ENCODE measurements at regions not wholly inside any gene's neighbourhood (a gene's known extent, or its start where the extent isn't known, plus 50 kb on each side); places are given as distances from the start of the nearest gene placed in this dataset.
"Not testable (repeated sequence)": the region's sequence is repeated elsewhere in the genome, so short reads cannot be mapped to it uniquely, and the experiment has no call there.

DNA sequence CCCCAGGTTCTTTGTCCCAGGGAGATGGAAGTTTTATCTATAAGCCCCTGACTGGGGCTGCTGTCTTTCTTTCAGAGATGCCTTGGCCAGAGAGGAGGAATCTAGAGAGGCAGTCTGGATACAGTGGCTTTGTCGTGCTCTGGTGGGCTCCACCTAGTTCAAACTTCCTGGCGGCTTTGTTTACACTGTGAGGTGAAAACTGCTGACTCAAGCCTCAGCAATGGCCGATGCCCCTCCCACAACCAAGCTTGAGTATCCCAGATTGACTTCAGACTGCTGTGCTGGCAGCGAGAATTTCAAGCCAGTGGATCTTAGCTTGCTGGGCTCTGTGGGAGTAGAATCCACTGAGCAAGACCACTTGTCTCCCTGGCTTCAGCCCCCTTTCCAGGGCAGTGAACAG is 1288.8 kb downstream of the REEP3 start:
- not testable (repeated sequence) for H3K4me1 ChIP-seq (ENCODE audit: control insufficient read depth, insufficient read depth, low read length, poor library complexity, severe bottlenecking); H3K27me3 ChIP-seq (ENCODE audit: control insufficient read depth, insufficient read depth, low read length); H3K4me1 Mint-ChIP-seq; DNase-seq; H3K4me3 ChIP-seq (ENCODE audit: low read depth, low read length); H3K27me3 Mint-ChIP-seq; H3K27ac Mint-ChIP-seq; H3K36me3 ChIP-seq (ENCODE audit: control insufficient read depth, insufficient read depth, low read length); H3K36me3 Mint-ChIP-seq; H3K27ac ChIP-seq (ENCODE audit: insufficient read depth, low read length, poor library complexity, severe bottlenecking); ATAC-seq (ENCODE audit: low read depth in 2 of 2); H3K4me3 Mint-ChIP-seq; H3K9me3 Mint-ChIP-seq
- peaks cover 0 to 14% of the 10 kb centered on the region in 2 experiments for H3K9me3 ChIP-seq (ENCODE audit: control insufficient read depth in 2 of 2, low read length in 2 of 2)

DNA sequence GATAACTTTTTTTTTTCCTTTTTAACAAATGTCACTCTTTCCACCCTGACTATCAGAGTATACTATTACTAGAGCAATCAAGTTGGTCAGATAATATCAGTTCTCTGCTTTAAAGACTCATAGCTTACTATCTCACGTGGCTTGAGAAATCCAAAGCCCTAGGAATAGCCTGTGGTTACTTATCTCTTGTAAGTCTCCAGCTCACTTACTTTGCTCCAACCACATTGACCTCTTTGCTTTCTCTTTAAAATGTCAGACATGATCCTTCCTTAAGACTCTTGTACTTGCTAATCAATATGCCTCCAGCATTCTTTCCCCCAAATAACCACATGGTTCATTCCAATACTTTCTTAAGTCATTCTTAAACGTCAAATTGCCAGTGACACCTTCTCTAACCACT is 1292.2 kb downstream of the REEP3 start:
- Histone ChIP-seq H3K4me3 (ENCODE audit: low read depth, low read length) (no peak overlapping the region), H3K27me3 (ENCODE audit: control insufficient read depth, insufficient read depth, low read length) (no peaks in the 10 kb centered on the region), H3K4me1 (ENCODE audit: control insufficient read depth, insufficient read depth, low read length, poor library complexity, severe bottlenecking) (no peaks in the 10 kb centered on the region), H3K9me3 (ENCODE audit: control insufficient read depth in 2 of 2, low read length in 2 of 2) (peaks cover 0 to 14% of the 10 kb centered on the region in 2 experiments), H3K27ac (ENCODE audit: insufficient read depth, low read length, poor library complexity, severe bottlenecking) (no peak overlapping the region), H3K36me3 (ENCODE audit: control insufficient read depth, insufficient read depth, low read length) (no peaks in the 10 kb centered on the region)
- no peaks in the 10 kb centered on the region for H3K4me1 Mint-ChIP-seq
- DNase-seq: no peak
- H3K27me3 Mint-ChIP-seq: no peaks in the 10 kb centered on the region
- H3K4me3 Mint-ChIP-seq: no peak overlapping the region
- no peak overlapping the region for H3K27ac Mint-ChIP-seq
- H3K36me3 Mint-ChIP-seq: peaks cover 3% of the 10 kb centered on the region
- peaks cover 0 to 7% (median 3%) of the 10 kb centered on the region in 7 donors for H3K9me3 Mint-ChIP-seq
- ATAC-seq (ENCODE audit: low read depth in 2 of 2): no peak

- no peak overlapping the region for H3K27ac ChIP-seq (ENCODE audit: insufficient read depth, low read length, poor library complexity, severe bottlenecking)
- Mint-ChIP-seq H3K4me1 (no peaks in the 10 kb centered on the region), H3K9me3 (peaks cover 0 to 7% (median 3%) of the 10 kb centered on the region in 7 donors), H3K27me3 (no peaks in the 10 kb centered on the region), H3K27ac (no peak overlapping the region), H3K4me3 (no peak overlapping the region), H3K36me3 (peaks cover 3% of the 10 kb centered on the region)
- no peaks in the 10 kb centered on the region for H3K27me3 ChIP-seq (ENCODE audit: control insufficient read depth, insufficient read depth, low read length)
- DNase-seq: no peak
- H3K9me3 ChIP-seq (ENCODE audit: control insufficient read depth in 2 of 2, low read length in 2 of 2): peaks cover 0 to 14% of the 10 kb centered on the region in 2 experiments
- H3K4me1 ChIP-seq (ENCODE audit: control insufficient read depth, insufficient read depth, low read length, poor library complexity, severe bottlenecking): no peaks in the 10 kb centered on the region
- no peaks in the 10 kb centered on the region for H3K36me3 ChIP-seq (ENCODE audit: control insufficient read depth, insufficient read depth, low read length)
- ATAC-seq (ENCODE audit: low read depth in 2 of 2): no peak
- no peak overlapping the region for H3K4me3 ChIP-seq (ENCODE audit: low read depth, low read length)
These were observed 1293.0 kb downstream of the REEP3 start for GRCh38 chr10:64814201-64814600.

- H3K9me3 ChIP-seq (ENCODE audit: control insufficient read depth in 2 of 2, low read length in 2 of 2): no peaks in the 10 kb centered on the region
- H3K36me3 ChIP-seq (ENCODE audit: control insufficient read depth, insufficient read depth, low read length): no peaks in the 10 kb centered on the region
- H3K4me1 ChIP-seq (ENCODE audit: control insufficient read depth, insufficient read depth, low read length, poor library complexity, severe bottlenecking): no peaks in the 10 kb centered on the region
- ATAC-seq (ENCODE audit: low read depth in 2 of 2) (no peak), DNase-seq (no peak)
- Mint-ChIP-seq H3K4me1 (no peaks in the 10 kb centered on the region), H3K27ac (no peak overlapping the region), H3K9me3 (peaks cover 1 to 11% (median 4%) of the 10 kb centered on the region in 7 donors), H3K4me3 (no peak overlapping the region), H3K36me3 (no peaks in the 10 kb centered on the region), H3K27me3 (no peaks in the 10 kb centered on the region)
- no peaks in the 10 kb centered on the region for H3K27me3 ChIP-seq (ENCODE audit: control insufficient read depth, insufficient read depth, low read length)
- H3K4me3 ChIP-seq (ENCODE audit: low read depth, low read length): no peak overlapping the region
- no peak overlapping the region for H3K27ac ChIP-seq (ENCODE audit: insufficient read depth, low read length, poor library complexity, severe bottlenecking)
These were observed 1308.7 kb downstream of the REEP3 start for GRCh38 chr10:64829888-64830412.

DNA sequence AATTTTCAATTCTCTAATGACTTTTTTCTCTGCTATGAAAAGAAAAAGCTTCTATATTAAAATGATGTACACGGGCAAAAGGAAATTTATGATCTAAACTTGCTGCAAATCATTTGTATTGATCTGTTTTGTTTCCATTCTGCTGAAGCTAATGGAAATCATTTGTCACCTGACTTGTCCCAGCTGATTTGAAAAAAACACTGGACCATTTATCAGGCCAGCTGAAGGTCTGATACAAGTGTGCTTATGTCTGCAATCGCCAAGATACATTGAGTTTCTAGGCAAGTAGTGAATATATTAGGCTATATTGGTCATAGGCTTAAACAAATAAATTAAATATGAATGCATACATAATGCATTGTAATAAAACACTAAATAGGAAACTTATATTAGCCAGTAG is 1309.7 kb downstream of the REEP3 start:
- Histone ChIP-seq H3K27ac (ENCODE audit: insufficient read depth, low read length, poor library complexity, severe bottlenecking) (no peak overlapping the region), H3K4me1 (ENCODE audit: control insufficient read depth, insufficient read depth, low read length, poor library complexity, severe bottlenecking) (no peaks in the 10 kb centered on the region), H3K27me3 (ENCODE audit: control insufficient read depth, insufficient read depth, low read length) (no peaks in the 10 kb centered on the region), H3K9me3 (ENCODE audit: control insufficient read depth in 2 of 2, low read length in 2 of 2) (no peaks in the 10 kb centered on the region), H3K4me3 (ENCODE audit: low read depth, low read length) (no peak overlapping the region), H3K36me3 (ENCODE audit: control insufficient read depth, insufficient read depth, low read length) (no peaks in the 10 kb centered on the region)
- H3K4me3 Mint-ChIP-seq: no peak overlapping the region
- H3K9me3 Mint-ChIP-seq: peaks cover 1 to 11% (median 4%) of the 10 kb centered on the region in 7 donors
- no peaks in the 10 kb centered on the region for H3K4me1 Mint-ChIP-seq
- no peak for DNase-seq
- ATAC-seq (ENCODE audit: low read depth in 2 of 2): no peak
- H3K27ac Mint-ChIP-seq: no peak overlapping the region
- no peaks in the 10 kb centered on the region for H3K36me3 Mint-ChIP-seq
- no peaks in the 10 kb centered on the region for H3K27me3 Mint-ChIP-seq

DNA sequence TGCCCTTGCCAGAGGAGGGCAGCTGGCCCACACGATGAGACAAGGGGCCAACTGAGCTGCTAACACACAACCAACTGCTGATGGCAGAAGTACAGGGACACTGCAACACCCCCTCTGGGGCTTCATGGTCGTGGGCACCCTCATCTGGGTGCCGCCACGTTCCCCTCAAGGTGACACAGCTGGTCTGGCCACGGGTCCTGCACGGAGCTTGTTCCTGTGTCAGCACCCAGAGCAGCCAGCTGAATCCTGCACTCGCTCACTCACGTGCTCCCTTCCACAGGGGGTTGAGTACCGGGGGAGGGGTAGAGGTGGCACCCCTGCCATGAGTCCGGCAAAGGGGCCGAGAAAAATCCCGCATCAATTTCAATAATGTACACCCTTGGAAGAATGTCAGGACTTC is 1319.1 kb downstream of the REEP3 start:
- Mint-ChIP-seq H3K27ac (no peak overlapping the region), H3K4me1 (no peaks in the 10 kb centered on the region), H3K9me3 (peaks cover 0 to 20% (median 4%) of the 10 kb centered on the region in 7 donors), H3K36me3 (no peaks in the 10 kb centered on the region), H3K27me3 (no peaks in the 10 kb centered on the region), H3K4me3 (no peak overlapping the region)
- ATAC-seq (ENCODE audit: low read depth in 2 of 2) (no peak), DNase-seq (no peak)
- Histone ChIP-seq H3K4me3 (ENCODE audit: low read depth, low read length) (no peak overlapping the region), H3K36me3 (ENCODE audit: control insufficient read depth, insufficient read depth, low read length) (no peaks in the 10 kb centered on the region), H3K9me3 (ENCODE audit: control insufficient read depth in 2 of 2, low read length in 2 of 2) (no peaks in the 10 kb centered on the region), H3K27me3 (ENCODE audit: control insufficient read depth, insufficient read depth, low read length) (no peaks in the 10 kb centered on the region), H3K27ac (ENCODE audit: insufficient read depth, low read length, poor library complexity, severe bottlenecking) (no peak overlapping the region), H3K4me1 (ENCODE audit: control insufficient read depth, insufficient read depth, low read length, poor library complexity, severe bottlenecking) (no peaks in the 10 kb centered on the region)

DNA sequence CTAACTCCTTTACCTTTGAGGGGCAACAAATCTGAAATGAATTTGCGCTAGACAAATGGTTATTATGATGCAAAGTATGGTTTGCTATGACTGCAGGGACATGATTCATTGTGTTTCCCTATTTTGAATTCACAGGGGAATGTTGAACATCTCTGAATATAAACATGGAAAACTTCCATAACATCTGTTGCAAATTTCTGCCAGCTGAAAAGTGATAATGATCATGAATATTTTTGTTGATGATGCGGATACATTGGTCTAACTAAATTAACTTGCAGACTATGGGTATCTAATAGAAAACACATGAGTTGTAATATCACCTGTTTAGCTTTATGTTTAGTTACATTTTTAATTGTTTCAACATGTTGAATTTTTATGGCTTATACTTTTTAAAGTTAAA is 1325.5 kb downstream of the REEP3 start:
- no peaks in the 10 kb centered on the region for H3K9me3 ChIP-seq (ENCODE audit: control insufficient read depth in 2 of 2, low read length in 2 of 2)
- no peaks in the 10 kb centered on the region for H3K27me3 ChIP-seq (ENCODE audit: control insufficient read depth, insufficient read depth, low read length)
- ATAC-seq (ENCODE audit: low read depth in 2 of 2) (no peak), DNase-seq (no peak)
- Mint-ChIP-seq H3K4me3 (no peak overlapping the region), H3K4me1 (no peaks in the 10 kb centered on the region), H3K9me3 (peaks cover 0 to 16% (median 6%) of the 10 kb centered on the region in 7 donors), H3K27ac (no peak overlapping the region), H3K36me3 (no peaks in the 10 kb centered on the region), H3K27me3 (no peaks in the 10 kb centered on the region)
- H3K4me3 ChIP-seq (ENCODE audit: low read depth, low read length): no peak overlapping the region
- no peaks in the 10 kb centered on the region for H3K4me1 ChIP-seq (ENCODE audit: control insufficient read depth, insufficient read depth, low read length, poor library complexity, severe bottlenecking)
- H3K27ac ChIP-seq (ENCODE audit: insufficient read depth, low read length, poor library complexity, severe bottlenecking): no peak overlapping the region
- H3K36me3 ChIP-seq (ENCODE audit: control insufficient read depth, insufficient read depth, low read length): no peaks in the 10 kb centered on the region

GRCh38 chr10:64855941-64856340 is 1334.7 kb downstream of the REEP3 start:
- no peaks in the 10 kb centered on the region for H3K36me3 ChIP-seq (ENCODE audit: control insufficient read depth, insufficient read depth, low read length)
- Mint-ChIP-seq H3K9me3 (peaks cover 0 to 15% (median 2%) of the 10 kb centered on the region in 7 donors), H3K36me3 (no peaks in the 10 kb centered on the region), H3K27me3 (no peaks in the 10 kb centered on the region), H3K27ac (no peak overlapping the region), H3K4me1 (no peaks in the 10 kb centered on the region), H3K4me3 (no peak overlapping the region)
- DNase-seq (no peak), ATAC-seq (ENCODE audit: low read depth in 2 of 2) (no peak)
- no peak overlapping the region for H3K27ac ChIP-seq (ENCODE audit: insufficient read depth, low read length, poor library complexity, severe bottlenecking)
- H3K4me1 ChIP-seq (ENCODE audit: control insufficient read depth, insufficient read depth, low read length, poor library complexity, severe bottlenecking): no peaks in the 10 kb centered on the region
- H3K27me3 ChIP-seq (ENCODE audit: control insufficient read depth, insufficient read depth, low read length): no peaks in the 10 kb centered on the region
- H3K9me3 ChIP-seq (ENCODE audit: control insufficient read depth in 2 of 2, low read length in 2 of 2): no peaks in the 10 kb centered on the region
- no peak overlapping the region for H3K4me3 ChIP-seq (ENCODE audit: low read depth, low read length)
